Right ventricle myocardium superior (tissue), 1 donor: ENCODE measurements at regions not wholly inside any gene's neighbourhood (a gene's known extent, or its start where the extent isn't known, plus 50 kb on each side); places are given as distances from the start of the nearest gene placed in this dataset.

Experiments used
- ATAC-seq: fragments of 200-7000 bp; cut with Tn5 transposase; one replicate; pipeline ENCODE4 v1.9.1; 2020; ENCODE audit warnings: mild to moderate bottlenecking; ENCODE audit not compliant: poor library complexity
- DNase-seq: peaks from one replicate; pipeline ENCODE4 v3.0.0-alpha.2; 2020
- intact Hi-C: fragments of 100-400 bp; cut with DNase I; formaldehyde crosslinking; loops from one replicate; pipeline ENCODE4 v1.11.2; 2022
- donor health status: DM: no; HTN: yes; CAD: no; lungs with severe emphysema.

DNA sequence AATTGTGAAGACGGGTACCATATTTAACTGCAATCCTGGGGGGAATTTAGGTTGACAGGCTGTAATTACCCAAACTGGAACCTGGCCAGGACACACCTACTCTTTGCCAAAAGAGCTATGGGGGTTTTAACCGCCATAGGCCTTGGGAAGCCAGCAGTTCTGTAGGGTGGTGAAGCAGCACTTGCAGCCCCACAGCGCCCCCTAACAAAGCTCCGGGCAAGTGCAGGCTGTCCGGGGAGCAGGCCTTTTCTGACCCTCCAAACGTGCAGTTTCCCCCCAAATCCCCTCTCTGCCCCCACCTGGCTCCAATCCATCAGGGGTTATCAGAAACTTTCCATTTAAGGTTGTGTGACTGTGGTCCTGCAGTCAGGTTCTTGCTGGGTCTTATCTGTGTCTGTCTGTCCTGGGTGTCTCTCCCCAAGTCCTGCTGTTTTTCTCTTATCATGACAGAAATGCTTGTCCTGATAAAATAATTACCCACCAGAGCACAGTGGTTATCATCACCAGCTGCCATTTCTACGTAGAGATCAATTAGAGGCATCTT lies 350.9 kb downstream of the MID1IP1 start:
- intact Hi-C loops: no loop called here

GRCh38 chrX:39156051-39156450 lies 354.8 kb downstream of the MID1IP1 start:
- intact Hi-C loops: no loop called here
- ATAC-seq (no peak), DNase-seq (no peak)

More for the DNA sequence above, 350.9 kb downstream of the MID1IP1 start:
- peak; percentile 68 for ATAC-seq
- DNase-seq: peak; percentile 53

DNA sequence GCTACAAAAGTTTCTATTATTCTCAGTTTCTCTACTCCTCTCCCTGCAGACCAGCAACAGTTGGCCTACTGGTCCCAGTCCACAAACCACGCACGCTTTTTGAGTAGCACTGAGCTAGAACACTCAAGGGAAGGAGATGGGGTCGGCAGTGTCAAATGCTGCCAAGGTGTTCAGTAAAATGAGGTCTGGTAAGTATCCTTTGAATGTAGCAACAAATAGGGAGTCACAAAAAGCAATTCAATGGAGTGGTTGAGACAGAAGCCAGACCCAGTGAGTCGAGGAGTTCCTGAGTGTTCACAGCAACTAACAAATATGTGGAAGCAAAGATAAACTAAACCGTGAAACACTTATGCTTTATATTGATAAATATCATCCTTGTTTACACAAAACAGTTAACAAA lies 355.7 kb downstream of the MID1IP1 start:
- intact Hi-C loops: no loop called here
- no peak for ATAC-seq
- no peak for DNase-seq

GRCh38 chrX:39157796-39158195 lies 356.5 kb downstream of the MID1IP1 start:
- no peak for DNase-seq
- intact Hi-C loops: no loop called here
- no peak for ATAC-seq

DNA sequence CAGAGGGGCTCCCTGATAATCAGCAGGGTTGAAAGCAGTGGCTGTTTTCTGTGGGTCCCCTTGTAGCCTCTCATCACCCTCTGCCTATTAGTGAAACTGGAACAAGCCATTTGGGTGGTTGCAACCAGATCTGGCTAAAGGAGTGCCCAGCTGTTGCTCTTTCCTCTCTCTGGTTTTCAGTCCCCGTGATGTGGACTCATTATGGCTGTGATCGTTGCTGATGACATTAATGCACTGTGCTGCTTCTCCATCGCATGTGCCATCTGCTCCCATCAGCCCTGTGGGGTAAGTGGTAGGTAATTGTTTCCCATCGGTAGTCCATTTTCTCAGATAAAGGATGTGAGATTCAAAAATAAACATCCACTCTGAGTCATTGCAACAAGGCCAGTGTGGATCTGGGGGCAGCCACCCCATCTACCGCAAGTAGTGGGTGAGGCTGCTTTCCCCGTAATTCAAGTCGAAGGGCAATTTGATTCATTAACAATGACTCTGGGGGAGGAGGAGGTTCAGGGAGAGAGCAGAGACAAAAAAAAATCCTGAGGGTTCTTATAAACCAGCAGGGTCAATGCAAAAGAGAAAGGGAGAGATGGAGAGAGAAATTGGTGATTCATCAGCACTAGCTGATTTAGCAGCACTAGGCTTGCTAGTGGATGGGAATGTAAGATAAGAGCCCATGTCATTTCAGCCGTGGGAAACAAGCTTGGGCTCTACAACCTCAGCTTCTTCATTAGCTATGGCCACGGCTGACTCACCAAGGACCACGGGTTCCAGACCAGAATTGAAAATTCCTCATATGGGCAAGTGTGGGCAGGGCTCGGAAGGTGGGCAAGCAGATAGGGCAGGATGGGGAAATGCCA lies 357.8 kb downstream of the MID1IP1 start:
- DNase-seq: no peak
- intact Hi-C loops: no loop called here
- ATAC-seq: no peak

- intact Hi-C loops: no loop called here
- no peak for ATAC-seq
Measured at GRCh38 chrX:39159921-39160507, 358.8 kb downstream of the MID1IP1 start.

DNA sequence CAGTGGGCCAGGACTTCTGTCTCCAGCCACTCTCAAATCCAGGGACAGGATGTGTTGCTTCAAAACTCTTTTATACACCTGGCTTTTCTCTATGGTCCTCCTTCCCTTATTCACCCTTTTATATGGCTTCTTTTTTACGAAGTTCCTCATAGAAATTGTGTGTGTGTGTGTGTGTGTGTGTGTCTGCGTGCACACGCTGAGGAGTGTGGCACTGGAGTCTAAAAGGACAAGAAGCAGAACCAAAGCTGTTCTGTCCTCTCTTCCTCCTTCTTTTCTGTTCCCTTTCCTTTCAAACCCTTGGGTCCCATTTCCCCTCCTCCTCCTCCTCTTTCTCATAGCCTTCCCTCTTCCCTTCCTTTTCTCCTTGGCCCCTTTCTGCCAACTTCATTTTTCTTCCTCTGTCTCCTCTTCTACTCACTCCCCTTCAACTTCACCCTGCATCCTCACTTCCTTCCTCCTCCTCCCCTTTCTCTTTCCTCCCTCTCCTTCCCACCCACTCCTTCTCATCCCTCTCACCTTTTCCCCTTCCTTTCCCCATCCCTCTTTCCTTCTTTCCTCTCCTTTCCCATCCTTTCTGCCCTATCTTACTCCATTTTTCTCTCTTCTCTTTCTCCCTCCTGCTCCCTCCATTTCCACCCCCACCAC lies 360.5 kb downstream of the MID1IP1 start:
- intact Hi-C loops: no loop called here
- ATAC-seq (no peak), DNase-seq (no peak)

More at GRCh38 chrX:39159921-39160507, 358.8 kb downstream of the MID1IP1 start:
- DNase-seq: no peak

DNA sequence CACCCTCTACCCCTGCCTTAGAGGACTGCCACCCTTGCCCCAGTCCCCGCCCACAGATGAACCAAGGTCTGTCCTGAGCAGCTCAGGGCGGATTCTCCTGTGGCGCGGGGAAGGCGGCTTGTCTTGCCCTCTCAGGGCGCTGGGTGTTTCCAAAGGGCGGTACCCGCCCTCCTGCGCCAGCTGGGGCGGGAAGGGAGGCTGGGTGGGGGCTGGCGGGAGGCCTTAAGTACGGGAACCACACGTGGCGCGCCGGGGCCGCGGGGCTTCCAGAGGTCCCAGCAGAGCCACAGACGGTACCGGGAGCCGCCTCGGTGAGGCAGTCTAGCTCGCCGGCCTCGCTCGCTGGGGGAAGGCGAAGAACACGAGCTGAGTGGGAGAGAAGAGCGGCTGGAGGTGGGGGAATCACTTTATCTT lies 361.1 kb downstream of the MID1IP1 start:
- DNase-seq (peak; percentile 44), ATAC-seq (peak; percentile 55)
- intact Hi-C loops: no loop called here

DNA sequence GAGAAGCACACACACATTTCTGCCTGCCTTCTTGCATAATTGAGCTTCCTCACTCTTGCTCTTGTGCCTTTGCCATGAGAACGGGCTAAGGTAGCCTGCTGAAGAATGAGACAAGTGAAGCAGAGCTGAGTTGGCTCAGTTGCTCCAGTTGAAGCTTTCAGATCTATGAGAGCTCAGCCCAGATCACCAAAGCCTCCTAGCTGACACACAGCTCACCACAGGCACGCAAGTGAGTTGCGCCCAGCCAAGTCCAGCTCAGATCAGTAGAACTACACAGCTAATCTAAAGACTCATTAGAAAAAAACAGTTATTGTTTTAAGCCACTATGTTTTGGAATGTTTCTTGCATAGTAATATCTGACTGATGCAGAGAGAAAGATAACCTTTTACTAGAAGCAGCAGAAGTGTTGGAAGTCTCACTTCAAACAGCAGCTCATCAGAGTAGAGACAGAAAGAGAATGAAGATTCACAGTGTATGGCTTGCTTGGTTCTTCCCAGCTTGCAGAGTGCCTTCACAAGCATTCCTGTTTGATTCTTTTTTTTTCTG lies 362.4 kb downstream of the MID1IP1 start:
- DNase-seq (no peak), ATAC-seq (no peak)
- intact Hi-C loops: no loop called here

GRCh38 chrX:39164212-39164611 lies 363.0 kb downstream of the MID1IP1 start:
- DNase-seq (no peak), ATAC-seq (peak; percentile 40)
- intact Hi-C loops: no loop called here

DNA sequence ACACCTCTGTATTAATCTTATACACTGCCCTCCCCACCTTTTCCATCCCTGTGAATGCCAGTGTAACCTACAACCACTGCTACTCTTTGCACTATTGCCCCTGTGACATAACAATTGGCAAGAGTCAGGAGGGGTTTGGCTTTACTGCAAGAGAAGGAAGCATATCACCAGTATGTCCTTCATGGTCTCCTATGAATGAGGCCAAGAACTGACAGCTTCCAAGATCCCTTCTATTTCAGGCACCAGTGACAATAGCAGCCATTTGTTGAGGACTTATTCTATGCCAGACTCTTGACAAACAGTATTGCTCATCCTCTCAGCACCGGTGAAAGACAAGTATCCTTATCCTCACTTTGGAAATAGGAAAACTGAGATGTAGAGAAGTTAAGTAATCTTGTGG lies 363.9 kb downstream of the MID1IP1 start:
- intact Hi-C loops: no loop called here
- peak; percentile 80 for ATAC-seq

GRCh38 chrX:39165773-39166172 lies 364.5 kb downstream of the MID1IP1 start:
- DNase-seq: no peak
- no peak for ATAC-seq
- intact Hi-C loops: no loop called here

More for the DNA sequence above, 363.9 kb downstream of the MID1IP1 start:
- no peak for DNase-seq

DNA sequence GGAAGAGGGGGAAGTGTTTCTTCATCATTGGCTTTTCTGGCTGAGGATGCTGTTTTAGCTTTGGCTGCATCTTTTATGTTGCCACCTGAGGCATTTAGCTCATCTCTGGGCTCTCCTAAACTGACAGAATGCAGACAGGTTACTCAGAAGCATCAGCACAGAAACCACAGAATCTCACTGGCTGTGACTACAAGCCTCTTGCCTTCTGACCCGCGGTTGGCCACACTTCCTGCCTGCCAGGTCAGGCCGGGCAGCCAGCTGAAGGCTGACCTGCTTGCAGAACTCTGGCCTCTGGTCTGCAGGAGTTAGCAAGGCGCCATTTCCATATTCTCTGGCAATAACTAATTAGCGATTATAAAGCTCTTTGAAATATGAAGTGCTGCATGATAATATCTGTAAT lies 366.5 kb downstream of the MID1IP1 start:
- intact Hi-C loops: no loop called here
- ATAC-seq: no peak
- no peak for DNase-seq

GRCh38 chrX:39168609-39169008 lies 367.4 kb downstream of the MID1IP1 start:
- intact Hi-C loops: no loop called here
- no peak for ATAC-seq
- DNase-seq: no peak

DNA sequence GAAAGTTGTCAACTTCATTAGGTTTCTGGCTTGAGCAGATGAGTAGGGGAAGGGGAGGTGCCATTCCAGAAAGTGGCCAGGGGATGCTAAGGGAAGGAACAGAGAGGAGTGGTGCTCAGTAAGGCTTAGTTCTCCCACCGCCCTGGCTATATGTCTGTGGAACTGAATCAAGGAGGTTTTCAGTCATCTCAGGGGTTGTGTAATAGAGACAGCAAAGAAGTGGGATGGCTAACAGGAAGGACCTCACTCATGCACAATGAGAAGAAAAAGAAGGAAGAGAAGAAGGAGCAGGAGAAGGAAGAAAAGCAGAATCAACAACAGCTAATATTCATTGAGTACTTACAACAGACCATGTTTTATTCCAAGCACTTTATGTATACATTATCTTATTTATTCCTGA lies 368.7 kb downstream of the MID1IP1 start:
- no peak for ATAC-seq
- intact Hi-C loops: no loop called here

GRCh38 chrX:39170464-39170863 lies 369.2 kb downstream of the MID1IP1 start:
- intact Hi-C loops: no loop called here
- DNase-seq (no peak), ATAC-seq (no peak)

More for the DNA sequence above, 368.7 kb downstream of the MID1IP1 start:
- no peak for DNase-seq

DNA sequence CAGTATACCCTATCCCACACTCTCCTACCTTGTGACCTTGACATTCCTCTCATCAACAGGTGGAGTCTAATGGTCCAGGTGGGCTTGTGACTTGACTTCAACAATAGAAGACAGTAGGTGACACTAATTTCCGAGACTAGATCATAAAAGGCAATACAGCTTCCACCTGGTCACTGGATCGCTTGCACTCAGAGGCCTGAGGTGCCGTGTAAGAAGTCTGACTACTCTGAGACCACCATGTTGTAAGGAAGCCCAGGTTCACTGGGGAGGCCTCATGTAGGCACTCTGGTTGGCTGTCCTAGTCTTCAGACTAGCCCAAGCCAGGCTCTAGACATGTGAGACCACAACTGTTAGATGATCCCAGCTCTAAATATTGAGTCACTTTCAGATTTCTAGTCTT lies 370.4 kb downstream of the MID1IP1 start:
- intact Hi-C loops: no loop called here
- DNase-seq: no peak
- ATAC-seq: no peak

- ATAC-seq: no peak
- DNase-seq: no peak
- intact Hi-C loops: no loop called here
Measured at GRCh38 chrX:39174241-39174771, 373.0 kb downstream of the MID1IP1 start.
